ENCODE measurements at regions not wholly inside any gene's neighbourhood (a gene's known extent, or its start where the extent isn't known, plus 50 kb on each side); places are given as distances from the start of the nearest gene placed in this dataset.
A peak's percentile ranks its signal among the peaks of the same experiment; 100 is the strongest.

DNA sequence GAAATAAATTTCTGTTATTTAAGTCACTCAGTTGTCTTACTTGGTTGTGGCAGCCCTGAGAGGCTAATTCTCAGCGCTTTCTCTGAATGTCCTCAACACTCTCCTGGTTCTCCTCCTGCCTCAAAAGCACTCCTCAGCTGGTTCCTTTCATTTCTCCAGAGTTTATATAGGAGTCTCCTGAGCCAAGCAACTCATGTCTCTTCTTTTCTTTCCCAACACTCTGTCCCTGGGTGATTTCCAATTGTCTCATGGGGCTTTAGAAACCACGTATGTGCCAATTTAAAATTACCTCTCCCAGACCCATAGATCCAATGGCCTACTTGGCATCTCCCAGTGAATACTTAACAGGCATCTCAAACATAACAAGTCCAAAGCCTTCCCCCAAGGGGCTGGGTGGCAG is 184.3 kb downstream of the TTC32 start:
- DNase-seq (ENCODE audit: low read depth) = no peak

DNA sequence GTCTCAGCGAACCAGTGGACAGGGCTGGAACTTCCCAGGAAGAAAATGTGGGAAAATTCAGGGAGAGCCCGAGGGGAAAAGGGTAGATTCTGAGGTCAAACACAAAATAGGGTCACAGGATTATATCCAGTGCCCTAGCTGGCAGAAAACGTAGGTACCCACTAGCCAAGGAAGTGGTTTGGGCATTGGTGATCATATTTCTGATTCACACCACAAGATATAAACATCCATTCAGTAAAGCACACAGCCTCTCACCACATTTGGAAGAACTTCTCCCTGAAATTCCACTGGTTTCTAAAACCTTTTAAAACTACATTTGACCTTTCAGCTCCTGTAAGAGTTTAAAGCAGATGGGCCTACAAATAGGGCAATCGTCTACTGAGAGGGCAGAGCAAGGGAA is 186.9 kb downstream of the TTC32 start:
- DNase-seq (ENCODE audit: low read depth) = peak; percentile 25

DNA sequence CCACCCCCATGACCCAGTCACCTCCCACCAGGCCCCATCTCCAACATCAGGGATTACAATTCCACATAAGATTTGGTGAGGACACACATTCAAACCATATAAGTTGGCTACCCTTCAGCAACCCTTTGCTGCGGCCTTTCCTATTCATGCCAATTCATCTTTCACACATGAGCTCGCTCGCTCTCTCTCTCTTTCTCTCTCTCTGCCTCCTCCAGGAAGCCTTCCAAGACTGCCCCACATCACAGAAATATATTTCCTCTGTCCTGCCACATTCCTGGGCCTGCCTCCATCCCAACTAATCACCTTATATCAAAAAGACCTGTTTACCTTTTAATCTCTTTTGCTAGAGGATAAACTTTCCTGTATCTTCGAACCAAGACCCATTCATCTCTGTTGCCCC is 188.9 kb downstream of the TTC32 start:
- no peak for DNase-seq (ENCODE audit: low read depth)

DNA sequence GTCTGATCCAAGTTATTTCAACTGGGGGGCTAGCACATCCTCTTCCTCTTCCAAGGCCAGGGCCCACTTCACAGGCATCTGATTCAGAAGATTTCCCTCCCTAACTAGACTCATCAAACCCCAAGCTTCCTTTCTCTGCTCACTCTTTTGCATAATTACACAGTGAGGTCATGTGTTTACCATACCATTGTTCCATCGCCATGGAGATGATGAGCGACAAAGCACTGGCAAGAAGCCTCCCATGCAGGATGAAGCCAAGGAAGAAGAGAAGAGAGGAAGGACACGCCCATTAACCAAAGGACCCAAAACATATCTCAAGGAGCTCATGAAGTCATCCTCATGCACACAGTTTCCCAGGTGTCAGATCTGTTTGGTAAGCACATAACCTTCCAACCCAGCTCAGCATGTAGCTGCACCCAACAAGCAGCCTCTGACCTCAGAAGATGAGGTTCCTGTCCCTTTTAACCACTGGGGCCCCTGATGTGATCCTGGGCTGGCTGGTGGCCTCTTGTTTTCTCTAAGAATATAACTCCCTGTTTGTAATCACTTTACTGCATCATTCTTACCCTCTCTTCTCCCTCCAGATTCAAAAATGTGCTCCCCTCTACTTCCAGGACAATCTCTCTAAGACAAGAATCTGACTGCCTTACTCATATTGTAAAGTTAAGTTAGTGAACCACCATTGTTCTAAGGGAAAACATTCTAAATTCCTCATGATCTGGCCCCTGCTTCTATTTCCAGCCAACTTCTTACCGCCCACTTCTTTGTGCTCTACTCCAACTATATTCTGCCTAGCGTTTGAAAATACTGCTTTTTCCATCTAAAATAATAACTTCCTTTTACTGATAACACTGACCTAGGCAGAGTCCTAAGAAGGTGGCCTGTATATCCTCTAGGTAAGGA is 190.1 kb downstream of the TTC32 start:
- DNase-seq (ENCODE audit: low read depth) = peak; percentile 97

DNA sequence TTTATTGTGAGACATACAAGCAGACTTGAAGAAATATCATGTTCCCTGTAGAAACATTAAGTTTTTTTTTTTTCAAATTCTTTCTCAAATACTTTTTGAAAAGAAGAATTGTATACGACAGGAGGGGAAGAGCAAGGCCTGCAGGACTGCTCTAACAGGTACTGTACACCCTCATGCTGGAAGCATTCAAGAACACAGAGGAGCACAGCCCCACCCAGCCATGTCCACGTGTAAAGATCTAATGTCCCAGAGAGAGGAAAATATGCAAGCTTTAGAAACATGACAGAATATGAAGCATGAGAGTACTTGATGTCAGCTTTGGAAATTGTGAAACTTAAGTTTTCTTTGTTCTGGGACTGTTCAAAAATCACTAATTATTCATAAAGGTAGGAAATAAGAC is 191.6 kb downstream of the TTC32 start:
- DNase-seq (ENCODE audit: low read depth) = peak; percentile 28

DNA sequence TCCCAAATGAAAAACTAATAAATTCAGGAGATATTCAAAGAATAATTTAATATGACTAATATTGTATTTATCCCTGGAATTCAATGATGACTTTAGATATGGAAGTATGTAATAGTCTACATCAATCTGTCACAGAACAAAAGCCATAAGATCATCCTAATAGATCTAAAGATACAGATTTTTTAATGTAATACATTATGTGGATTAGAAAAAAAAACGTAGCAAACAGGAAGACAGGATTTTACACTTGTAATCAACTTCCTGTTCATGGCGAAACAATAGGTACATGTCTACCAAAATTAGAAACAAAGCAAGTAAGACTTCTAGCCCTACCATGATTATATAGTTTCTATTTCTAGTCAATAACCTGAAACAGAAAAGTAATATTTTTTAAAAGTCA is 192.2 kb downstream of the TTC32 start:
- no peak for DNase-seq (ENCODE audit: low read depth)

DNA sequence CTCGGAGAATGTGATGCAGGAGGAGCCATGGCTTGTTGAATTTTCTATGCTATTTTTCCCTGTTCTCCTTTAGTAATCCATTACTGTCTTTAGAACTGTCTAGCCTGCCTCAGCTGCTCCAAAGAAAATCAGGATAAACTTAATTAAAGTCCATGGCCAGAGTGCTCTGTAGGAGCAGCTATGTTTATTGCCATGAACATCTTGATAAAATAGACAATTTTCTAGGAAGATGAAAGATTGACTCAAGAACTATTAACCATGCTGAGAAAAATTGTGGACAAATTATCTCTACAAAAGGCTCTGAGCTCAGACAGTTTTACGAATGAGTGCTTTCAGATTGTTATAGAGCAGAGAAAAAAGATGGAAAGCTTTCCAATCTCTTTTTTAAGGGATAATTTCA is 193.0 kb downstream of the TTC32 start:
- no peak for DNase-seq (ENCODE audit: low read depth)

DNA sequence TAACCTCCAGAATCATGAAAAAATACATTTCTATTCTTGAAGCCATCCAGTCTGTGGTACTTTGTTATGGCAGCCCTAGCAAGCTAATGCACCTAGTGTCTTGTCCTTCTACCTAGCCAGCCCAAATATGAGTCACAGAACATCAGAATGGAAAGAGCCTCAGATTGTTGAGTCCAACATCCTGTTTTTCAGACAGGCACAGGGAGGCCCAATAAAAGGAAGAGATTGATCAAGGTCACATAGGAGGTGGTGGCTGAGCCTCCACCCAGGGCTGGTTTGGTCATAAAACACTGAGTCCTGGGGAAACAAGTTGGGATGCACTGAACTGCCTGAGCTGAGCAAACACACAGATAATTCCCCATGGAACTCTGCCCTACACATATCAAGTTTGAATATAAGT is 195.5 kb downstream of the TTC32 start:
- peak; percentile 30 for DNase-seq (ENCODE audit: low read depth)

DNA sequence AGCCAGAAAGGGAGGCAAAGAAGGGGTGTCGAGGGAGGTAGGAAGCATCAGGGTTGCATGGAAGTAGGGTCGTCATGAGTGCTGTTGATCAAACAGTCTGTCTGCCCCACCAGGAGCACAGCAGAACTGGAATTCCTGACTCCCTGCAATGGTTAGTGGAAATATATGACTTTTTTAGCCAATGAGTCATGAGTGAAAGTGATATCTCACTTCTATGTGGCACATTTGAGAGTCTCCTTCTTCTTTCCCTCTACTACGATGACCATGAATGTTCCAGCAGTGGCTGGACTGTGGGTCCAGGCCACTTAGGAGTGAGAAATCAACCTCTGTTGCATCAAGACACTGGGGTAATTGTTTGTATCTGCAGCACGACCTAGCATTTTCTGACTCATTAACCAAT is 199.5 kb downstream of the TTC32 start:
- peak; percentile 14 for DNase-seq (ENCODE audit: low read depth)

DNA sequence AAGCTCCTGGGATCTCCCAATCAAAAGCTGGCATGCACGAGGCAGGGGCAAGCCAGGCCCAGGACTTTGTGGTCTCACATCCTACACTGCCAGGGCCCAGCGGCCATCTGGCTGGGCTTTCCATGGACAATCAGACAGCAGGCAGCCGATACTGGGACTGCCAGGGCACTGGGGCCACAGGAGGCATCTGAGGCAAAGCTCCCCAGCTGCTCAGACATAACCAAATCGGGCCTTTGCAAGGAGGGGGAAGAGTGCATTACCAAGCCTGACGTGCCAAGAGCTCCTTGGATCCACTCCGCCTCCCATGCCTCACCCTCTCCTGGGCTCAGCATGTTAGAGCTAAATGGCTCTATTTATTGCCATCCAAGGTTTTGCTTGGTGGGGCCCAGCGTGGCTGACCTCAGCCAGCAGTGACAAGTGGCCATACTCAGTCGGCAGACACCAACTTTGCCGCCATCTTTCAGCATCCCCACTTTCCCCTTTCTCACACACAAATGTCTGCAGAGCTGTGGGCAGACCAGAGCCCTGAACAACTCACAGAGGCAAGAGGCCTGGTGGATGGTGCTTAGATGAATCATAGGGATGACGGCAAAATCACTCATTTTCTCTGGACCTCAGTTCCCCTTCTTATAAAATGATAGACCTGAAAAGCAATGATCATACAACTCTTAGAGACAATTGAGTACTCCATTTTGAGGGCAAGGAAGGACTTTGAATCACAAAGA is 200.8 kb downstream of the TTC32 start:
- peak; percentile 43 for DNase-seq (ENCODE audit: low read depth)

DNA sequence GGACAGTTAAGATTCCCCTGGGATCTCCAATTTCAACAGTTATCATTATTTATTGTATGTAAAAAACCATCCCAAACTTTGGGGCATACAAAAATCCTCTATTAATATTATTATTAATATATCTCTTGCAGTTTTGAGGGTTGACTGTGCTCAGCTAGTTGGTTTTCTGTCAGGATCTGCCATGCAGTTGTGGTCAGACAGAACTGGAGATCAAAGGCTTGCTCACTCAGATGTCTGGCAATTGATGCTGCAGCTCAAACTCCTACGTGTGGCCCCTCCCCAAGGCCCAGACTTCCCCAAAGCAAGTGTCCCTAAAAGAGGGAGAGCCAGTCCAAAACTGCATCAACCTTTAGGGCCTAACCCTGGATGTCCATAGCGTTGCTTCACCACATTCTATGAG is 204.7 kb downstream of the TTC32 start:
- no peak for DNase-seq (ENCODE audit: low read depth)

DNA sequence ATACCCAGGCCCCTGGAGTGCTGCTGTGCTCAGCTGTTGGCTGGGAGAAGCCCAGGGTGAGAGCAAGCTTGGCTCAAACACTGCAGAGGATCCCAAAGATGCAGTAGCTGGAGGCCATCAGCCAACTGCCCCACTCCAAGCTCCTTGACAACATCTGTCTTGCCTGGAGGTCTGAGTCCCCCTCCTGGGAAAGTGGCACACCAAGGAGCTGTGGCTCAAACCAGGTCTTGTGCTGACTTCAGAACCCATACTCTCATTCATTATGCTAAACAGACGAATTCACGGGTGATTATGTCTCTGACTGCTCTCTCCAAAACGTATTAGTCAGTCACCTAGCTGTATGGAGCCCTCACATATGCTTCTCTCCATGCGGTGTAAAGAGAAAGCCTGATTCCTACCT is 206.1 kb downstream of the TTC32 start:
- DNase-seq (ENCODE audit: low read depth) = no peak

DNA sequence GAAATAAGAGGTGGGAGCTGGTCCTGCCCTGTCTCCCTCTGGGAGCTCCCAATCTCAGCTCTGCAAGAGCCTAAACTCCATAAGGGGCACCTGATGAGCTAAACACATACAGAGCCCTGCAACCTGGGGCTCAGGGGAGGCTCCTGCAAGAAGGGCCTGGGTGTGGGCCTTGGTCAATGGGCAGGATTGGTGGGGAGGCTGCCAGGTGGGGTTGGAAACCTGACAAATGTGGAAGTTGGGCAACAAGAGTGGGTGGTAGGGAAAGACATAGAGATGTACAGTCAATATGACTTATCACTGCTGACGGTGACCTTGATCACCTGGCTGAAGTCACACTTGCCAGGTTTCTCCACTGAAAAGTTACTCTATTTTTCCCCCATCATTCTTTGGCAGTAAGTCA is 209.9 kb downstream of the TTC32 start:
- no peak for DNase-seq (ENCODE audit: low read depth)

DNA sequence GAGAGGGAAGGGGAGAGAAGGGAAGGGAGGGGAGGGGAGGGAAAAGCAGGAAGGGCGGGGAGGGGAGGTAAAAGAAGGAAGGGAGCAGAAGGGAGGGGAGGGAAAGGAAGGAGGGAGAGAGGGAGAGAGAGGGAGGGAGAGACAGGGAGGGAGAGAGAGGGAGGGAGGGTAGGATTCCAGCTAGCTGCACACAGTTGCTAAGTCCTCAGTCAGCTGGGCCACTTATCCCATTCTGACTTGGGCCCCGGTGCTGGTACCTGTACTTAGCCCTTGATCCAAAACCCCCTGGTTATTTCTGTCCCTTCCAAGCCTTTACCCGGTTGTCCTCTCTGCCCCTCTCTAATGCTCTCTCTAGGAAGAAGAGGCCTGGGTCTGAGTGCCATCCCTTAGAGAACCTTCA is 211.4 kb downstream of the TTC32 start:
- DNase-seq (ENCODE audit: low read depth) = no peak

DNA sequence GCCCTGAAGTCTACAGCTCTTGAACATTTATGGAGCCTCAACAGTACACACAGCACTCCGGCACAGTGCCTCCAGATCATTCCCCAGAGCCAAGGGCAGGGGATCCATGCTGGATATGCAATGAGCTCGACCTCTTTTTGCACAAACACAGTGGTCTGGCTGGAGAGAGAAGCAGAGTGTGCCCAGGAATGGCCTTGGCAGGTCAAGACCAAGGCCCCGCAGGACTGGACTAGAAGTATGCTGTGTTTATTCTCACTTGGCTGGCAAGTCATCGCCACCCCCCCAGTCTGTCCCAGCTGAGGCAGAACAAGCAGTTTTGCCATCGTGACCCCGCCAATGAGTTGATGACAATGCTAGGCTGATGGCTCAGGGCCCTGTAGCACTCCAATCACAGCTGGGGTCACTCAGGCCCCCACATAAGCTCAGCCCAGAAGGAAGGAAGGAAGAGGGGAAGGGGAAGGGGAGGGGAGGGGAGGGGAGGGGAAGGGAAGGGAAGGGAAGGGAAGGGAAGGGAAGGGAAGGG is 212.1 kb downstream of the TTC32 start:
- DNase-seq (ENCODE audit: low read depth) = no peak

DNA sequence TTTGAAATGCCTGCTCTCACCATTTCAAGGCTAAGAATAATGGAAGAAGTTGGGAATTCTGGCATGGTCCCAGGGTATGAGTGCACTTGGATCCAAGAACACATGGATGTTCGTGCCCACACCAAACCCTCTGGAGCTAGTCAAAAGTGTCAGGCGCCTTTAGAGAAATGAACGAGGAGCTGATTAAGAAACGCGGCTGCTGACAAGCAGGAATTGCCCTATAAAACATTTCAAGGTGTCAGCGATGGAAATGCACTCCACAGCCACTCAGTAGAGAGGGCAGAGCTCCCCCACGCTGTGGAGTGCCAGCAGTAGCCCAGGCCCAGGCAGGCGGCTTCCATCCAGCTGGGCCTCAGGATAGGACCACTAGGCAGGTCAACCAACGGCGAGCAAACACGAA is 213.7 kb downstream of the TTC32 start:
- no peak for DNase-seq (ENCODE audit: low read depth)

DNA sequence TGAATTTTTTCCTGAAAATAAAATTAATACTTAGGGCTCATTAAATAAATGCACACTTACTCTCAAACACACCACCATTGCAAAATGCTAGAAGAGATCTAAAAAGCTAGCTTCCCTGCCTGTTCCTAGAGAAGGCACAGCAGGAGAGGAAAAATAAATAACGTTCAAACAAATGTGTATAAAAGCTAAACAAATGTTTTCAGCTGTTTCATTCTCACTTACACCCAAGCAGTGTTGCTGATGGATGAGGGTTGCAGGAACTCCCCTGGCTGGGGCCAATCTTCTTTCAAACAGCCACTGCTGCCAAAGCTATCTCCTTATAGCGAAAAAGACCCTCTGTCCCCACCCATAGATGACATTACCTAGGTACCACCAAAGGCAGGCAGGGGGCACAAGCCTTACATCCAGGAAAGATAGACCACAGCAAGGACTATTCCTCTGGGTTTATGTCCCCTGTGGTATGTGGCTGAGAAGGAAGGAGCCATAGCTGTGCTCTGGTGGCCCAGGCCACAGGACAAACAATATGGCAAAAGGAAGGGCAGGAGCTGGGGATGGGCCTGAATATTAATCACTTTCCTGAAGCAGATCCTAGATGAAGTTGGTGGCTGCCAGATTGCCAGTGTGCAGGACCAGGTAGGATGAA is 214.6 kb downstream of the TTC32 start:
- DNase-seq (ENCODE audit: low read depth) = no peak

DNA sequence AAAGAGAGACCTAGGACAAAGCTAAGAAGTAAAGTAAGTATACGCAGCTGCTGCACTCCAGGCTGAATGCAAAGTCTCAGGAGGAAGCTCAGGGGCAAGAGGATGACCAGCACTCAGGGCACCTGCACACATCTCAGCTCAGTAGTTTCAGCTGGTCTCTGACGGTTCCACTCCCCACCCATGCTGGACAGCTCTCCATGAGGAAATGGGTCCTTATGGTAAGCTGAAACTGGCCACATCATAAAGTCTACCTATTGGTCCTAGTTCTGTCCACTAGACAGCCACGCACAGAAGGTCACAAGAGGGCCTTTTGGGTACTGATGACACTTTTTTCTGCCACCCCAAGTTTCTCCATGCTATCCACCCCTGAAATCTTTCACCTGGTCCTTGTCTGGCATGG is 215.3 kb downstream of the TTC32 start:
- no peak for DNase-seq (ENCODE audit: low read depth)

DNA sequence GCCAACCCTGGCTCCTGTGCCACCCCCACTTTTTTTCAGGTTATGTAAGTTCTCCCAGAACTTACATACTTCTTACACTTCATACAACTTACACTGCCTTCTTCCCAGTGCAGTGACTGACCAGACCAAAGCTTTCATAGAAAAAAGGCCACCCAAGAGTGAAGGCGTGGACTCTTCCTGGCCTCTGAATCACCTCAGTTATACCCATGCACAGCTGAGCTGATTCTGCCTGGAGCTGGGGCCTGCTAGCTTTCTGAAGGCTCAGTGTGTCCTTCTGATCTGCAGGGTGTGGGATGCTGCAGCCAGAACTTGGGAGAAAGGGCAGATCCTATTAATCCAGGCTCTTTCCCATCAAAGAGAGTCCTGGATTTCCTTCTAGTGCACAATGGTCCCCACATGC is 216.1 kb downstream of the TTC32 start:
- DNase-seq (ENCODE audit: low read depth) = no peak

DNA sequence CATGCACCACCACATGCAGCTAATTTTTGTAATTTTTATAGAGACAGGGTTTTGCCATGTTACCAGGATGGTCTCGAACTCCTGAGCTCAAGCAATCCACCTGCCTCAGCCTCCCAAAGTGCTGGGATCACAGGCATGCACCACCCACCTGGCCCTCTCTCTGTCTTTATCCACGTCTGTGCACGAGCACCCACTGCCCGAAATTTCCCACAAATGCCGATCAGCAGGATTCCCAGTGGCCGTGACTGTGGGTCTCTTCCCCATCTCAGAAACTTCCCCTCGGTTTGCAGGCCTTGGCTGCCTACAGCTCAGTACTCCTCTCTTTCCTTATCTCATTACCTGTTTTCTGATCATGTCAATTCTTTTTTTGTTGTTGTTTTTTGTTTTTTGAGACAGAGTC is 217.3 kb downstream of the TTC32 start:
- no peak for DNase-seq (ENCODE audit: low read depth)

DNA sequence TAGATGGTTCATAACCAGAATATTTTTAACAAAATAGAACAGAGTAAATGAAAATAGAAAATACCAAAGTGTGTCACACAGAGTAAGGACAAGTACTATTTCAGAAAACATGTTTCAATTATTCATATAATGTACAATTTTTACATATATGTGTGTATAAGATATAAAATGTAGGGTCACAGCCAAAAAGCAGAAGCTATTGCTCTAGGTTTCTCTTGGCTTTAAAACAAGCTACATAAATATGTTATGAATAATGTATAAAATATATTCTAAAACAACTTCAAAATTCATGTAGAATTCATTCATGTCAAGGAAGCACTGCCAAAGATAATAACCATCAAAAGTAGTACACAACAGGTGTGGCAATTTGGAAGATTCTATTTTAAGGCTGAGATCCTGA is 218.2 kb downstream of the TTC32 start:
- no peak for DNase-seq (ENCODE audit: low read depth)

DNA sequence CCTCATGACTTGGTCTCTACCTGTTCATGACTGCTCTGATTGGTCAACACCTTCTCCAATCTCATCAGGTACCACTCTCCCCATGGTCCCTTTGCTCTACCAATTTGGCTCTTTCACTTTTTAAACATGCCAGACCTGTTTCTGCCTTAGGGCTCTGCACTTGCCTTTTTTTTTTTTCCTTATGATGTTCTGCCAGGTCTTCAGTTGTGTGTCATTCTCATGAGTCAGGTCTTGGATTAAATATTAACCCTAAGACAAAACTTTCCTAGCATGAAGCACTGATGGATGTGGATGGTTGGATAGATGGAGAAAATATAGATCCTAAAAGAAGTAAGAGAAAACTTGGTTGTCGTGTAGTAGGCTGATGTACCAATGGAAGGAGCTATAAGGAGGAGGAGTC is 219.3 kb downstream of the TTC32 start:
- DNase-seq (ENCODE audit: low read depth) = peak; percentile 27
